ENCODE measurements at regions not wholly inside any gene's neighbourhood (a gene's known extent, or its start where the extent isn't known, plus 50 kb on each side); places are given as distances from the start of the nearest gene placed in this dataset.
A peak's percentile ranks its signal among the peaks of the same experiment; 100 is the strongest.
"Not testable (repeated sequence)": the region's sequence is repeated elsewhere in the genome, so short reads cannot be mapped to it uniquely, and the experiment has no call there.

GRCh38 chr6:15109338-15110090 is 136.4 kb upstream of the JARID2 start:
- H3K27ac Mint-ChIP-seq = no peak overlapping the region
- DNase-seq (no peak), ATAC-seq (no peak)
- peaks cover 0 to 12% of the 10 kb centered on the region in 2 donors for H3K9me3 Mint-ChIP-seq
- H3K4me3 Mint-ChIP-seq = no peak overlapping the region
- H3K4me1 Mint-ChIP-seq = no peaks in the 10 kb centered on the region
- H3K27me3 Mint-ChIP-seq = no peaks in the 10 kb centered on the region

DNA sequence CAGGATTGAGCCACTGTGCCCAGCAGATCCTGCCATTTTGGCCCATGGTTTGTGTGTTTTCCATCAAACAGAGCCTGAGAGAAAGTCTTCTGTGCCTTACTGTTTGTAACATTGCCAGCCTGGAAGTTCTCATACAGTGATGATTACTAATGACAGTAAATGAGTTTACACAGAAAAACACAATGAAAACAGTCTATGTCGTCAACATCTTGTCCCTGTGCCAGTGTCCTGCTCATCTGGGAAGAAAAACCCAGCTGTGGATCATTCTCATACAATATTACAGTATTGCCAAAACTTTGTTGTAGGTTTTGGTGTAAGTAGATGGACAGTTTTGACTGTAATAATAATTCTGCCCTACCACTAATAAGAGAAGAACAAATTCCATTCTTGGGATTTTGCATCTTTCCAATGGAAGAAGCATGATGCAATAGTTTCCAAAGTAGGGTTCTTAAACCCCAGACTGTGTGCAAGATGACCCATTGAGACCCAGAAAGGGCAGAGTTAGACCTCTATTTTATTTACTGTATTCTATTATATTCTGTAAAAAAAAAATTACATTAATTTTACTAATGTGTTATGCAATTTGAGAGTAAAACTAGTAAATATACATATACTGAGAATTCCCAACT is 135.0 kb upstream of the JARID2 start:
- Mint-ChIP-seq H3K4me1 (no peaks in the 10 kb centered on the region), H3K27ac (no peak overlapping the region), H3K4me3 (no peak overlapping the region), H3K27me3 (no peaks in the 10 kb centered on the region), H3K9me3 (peaks cover 0 to 7% of the 10 kb centered on the region in 2 donors)
- DNase-seq = no peak
- ATAC-seq = no peak

GRCh38 chr6:15111576-15111975 is 134.3 kb upstream of the JARID2 start:
- ATAC-seq, H3K27ac Mint-ChIP-seq, H3K27me3 Mint-ChIP-seq, H3K4me1 Mint-ChIP-seq, DNase-seq, H3K4me3 Mint-ChIP-seq, H3K9me3 Mint-ChIP-seq: not testable (repeated sequence)

- H3K27me3 Mint-ChIP-seq = no peaks in the 10 kb centered on the region
- H3K9me3 Mint-ChIP-seq = no peaks in the 10 kb centered on the region
- ATAC-seq = no peak
- no peaks in the 10 kb centered on the region for H3K4me1 Mint-ChIP-seq
- H3K4me3 Mint-ChIP-seq = no peak overlapping the region
- H3K27ac Mint-ChIP-seq = no peak overlapping the region
- no peak for DNase-seq
Observed at GRCh38 chr6:15113587-15113986, 132.3 kb upstream of the JARID2 start.

DNA sequence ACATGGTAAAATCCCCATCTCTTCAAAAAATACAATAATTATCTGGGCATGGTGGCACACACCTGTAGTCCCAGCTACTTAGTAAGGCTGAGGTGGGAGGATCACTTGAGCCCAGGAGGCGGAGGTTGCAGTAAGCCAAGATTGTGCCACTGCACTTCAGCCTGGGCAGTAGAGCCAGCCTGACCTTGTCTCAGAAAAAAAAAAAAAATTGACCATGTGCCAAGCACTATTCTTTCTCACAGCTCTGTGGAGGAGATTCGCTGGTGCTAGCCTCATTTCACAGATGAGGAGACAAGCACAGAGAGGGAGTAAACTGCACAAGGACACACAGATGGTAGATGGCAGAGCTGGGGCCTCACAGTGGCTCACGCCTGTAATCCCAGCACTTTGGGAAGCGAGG is 131.8 kb upstream of the JARID2 start:
- H3K27me3 Mint-ChIP-seq = no peaks in the 10 kb centered on the region
- ATAC-seq = no peak
- H3K27ac Mint-ChIP-seq = peak overlapping the region in 1 of 2 donors; percentile 72
- DNase-seq = no peak
- no peak overlapping the region for H3K4me3 Mint-ChIP-seq
- no peaks in the 10 kb centered on the region for H3K9me3 Mint-ChIP-seq
- H3K4me1 Mint-ChIP-seq = no peaks in the 10 kb centered on the region

- H3K9me3 Mint-ChIP-seq = no peaks in the 10 kb centered on the region
- no peaks in the 10 kb centered on the region for H3K27me3 Mint-ChIP-seq
- no peak for DNase-seq
- ATAC-seq = no peak
- H3K4me3 Mint-ChIP-seq = no peak overlapping the region
- peaks cover 10% of the 10 kb centered on the region for H3K4me1 Mint-ChIP-seq
- H3K27ac Mint-ChIP-seq = no peak overlapping the region
Observed at GRCh38 chr6:15116889-15117288, 129.0 kb upstream of the JARID2 start.

DNA sequence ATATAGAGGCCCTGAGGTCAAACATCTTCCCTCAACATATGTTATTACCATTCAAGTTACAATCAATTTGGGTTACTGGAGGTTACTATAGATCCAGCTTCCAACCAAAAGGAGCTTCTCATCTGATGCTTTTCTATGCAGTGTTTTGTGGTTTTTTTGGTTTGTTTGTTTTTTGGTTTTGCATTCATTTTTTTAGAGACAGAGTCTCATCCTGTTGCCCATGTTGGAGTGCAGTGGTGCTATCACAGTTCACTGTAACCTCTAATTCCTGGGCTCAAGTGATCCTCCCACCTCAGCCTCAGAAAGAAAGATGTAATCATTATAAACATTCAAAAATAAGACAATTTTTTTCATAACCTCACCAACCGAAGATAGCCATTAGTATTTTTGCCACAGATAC is 124.4 kb upstream of the JARID2 start:
- no peaks in the 10 kb centered on the region for H3K27me3 Mint-ChIP-seq
- no peaks in the 10 kb centered on the region for H3K9me3 Mint-ChIP-seq
- no peak for ATAC-seq
- no peak overlapping the region for H3K4me3 Mint-ChIP-seq
- H3K27ac Mint-ChIP-seq = no peak overlapping the region
- peaks cover 10% of the 10 kb centered on the region for H3K4me1 Mint-ChIP-seq
- no peak for DNase-seq

DNA sequence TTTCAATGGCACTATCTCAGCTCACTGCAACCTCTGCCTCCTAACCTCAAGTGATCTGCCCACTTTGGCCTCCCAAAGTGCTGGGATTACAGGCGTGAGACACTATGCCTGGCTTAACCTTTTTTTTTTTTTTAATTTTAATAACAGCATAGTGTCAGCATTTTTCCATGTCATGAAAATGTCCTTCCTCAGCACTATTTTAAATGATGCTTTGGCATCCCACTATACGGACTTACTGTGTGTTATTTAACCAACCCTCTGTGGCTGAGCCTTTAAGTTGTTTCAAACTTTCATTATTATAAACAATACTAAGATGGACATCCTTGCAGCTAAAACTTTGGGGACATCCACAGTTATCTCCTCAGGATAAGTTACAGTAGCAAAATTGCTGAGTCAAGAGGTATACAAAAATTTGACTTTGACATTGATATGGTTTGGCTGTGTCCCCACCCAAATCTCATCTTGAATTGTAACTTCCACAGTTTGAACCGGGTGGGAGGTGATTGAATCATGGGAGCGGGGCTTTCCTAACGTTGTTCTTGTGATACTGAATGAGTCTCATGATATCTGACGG is 123.8 kb upstream of the JARID2 start:
- ATAC-seq = no peak
- H3K27me3 Mint-ChIP-seq = no peaks in the 10 kb centered on the region
- H3K4me3 Mint-ChIP-seq = no peak overlapping the region

DNA sequence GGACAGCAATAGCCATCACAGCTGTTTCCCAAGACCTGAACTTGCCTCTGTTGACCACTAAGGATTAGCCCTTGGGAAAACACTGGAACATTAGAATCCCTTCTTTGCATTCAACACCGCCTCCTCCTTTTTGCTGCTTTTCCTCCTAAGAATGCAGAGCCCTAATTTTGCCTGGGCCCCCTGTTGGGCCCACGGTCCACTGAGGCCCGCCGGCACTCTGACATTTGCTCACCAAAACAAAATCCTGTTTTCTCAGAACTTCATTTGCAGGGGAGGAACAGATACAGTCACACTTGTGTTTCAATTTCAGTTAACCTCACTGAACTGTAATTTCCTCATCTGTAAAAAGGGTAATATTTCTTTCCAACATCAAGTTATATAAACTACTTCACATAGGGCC is 116.0 kb upstream of the JARID2 start:
- Mint-ChIP-seq H3K27me3 (no peaks in the 10 kb centered on the region), H3K4me3 (peak overlapping the region; percentile 59 to 67), H3K4me1 (peaks cover 55% of the 10 kb centered on the region), H3K27ac (peak overlapping the region; percentile 61 to 93), H3K9me3 (no peaks in the 10 kb centered on the region)
- peak in 1 of 2 donors; percentile 5 for DNase-seq
- ATAC-seq = peak; percentile 84

More for the DNA sequence above, 123.8 kb upstream of the JARID2 start:
- Mint-ChIP-seq H3K4me1 (peaks cover 10% of the 10 kb centered on the region), H3K27ac (no peak overlapping the region), H3K9me3 (no peaks in the 10 kb centered on the region)
- no peak for DNase-seq

- no peak for DNase-seq
- no peak for ATAC-seq
- H3K27me3 Mint-ChIP-seq = no peaks in the 10 kb centered on the region
- H3K4me3 Mint-ChIP-seq = no peak overlapping the region
- H3K9me3 Mint-ChIP-seq = no peaks in the 10 kb centered on the region
- H3K27ac Mint-ChIP-seq = no peak overlapping the region
- H3K4me1 Mint-ChIP-seq = peaks cover 55% of the 10 kb centered on the region
Observed at GRCh38 chr6:15131234-15131633, 114.6 kb upstream of the JARID2 start.

DNA sequence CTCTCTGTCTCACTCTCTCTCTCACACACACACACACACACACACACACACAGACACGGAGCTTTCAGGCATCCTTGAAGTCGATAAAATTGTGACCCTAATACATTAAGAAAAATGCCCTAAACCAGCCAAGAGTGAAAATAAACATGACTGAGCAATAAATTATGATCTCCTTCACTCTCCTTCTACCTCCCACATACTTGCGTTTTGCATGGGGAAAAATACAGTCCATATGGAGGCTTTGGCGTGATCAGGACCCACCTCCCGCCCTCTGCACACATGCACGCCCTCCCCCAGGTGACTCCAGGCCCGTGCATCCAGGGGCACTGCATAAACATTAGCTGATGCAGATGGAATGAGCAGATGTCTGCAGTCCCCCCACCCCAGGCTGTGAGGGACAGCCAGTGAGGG is 114.2 kb upstream of the JARID2 start:
- no peak overlapping the region for H3K4me3 Mint-ChIP-seq
- ATAC-seq = no peak
- DNase-seq = no peak
- no peaks in the 10 kb centered on the region for H3K27me3 Mint-ChIP-seq
- peak overlapping the region; percentile 38 to 48 for H3K27ac Mint-ChIP-seq
- H3K4me1 Mint-ChIP-seq = peaks cover 55% of the 10 kb centered on the region
- H3K9me3 Mint-ChIP-seq = no peaks in the 10 kb centered on the region

- no peak for ATAC-seq
- no peaks in the 10 kb centered on the region for H3K27me3 Mint-ChIP-seq
- peaks cover 58% of the 10 kb centered on the region for H3K4me1 Mint-ChIP-seq
- no peaks in the 10 kb centered on the region for H3K9me3 Mint-ChIP-seq
- no peak overlapping the region for H3K4me3 Mint-ChIP-seq
- H3K27ac Mint-ChIP-seq = no peak overlapping the region
- no peak for DNase-seq
Observed at GRCh38 chr6:15132167-15132566, 113.7 kb upstream of the JARID2 start.

DNA sequence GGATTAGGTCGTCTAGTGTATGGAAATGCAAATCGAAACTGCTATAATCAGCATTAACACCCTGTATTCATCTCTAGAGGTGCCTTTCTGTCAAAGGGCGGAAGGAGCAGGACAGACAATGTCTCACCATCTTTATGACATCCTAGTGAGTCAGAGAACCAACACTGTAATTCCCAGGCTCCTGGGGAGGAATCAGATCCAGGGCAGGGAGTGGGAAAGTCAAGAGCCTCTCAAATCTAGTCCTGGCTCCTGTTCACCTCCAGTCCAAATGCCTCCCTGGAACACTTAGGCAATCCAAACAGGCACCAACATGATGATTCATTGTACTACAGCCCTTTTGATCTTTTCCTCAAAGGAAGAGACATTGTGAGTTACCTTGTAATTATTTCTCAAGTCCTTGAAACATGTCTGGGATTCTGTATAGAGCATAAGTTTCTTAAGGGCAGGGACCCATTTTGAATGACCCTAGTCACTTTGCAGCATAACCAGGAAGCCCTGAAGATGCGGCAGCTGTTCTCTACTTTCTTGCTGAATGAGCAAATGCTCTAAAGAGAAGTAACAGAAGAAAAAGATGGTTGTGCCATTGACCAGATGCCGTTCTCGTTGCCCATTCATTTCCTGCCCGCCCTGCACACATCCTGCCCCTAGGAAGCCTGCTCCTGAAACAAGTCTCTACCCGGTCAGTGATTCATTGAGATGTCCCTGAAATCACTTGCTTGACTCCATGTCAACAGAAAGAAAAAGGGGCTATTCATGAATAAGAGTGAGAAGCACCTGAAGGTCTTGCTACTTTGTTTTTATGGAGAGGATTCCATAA is 112.8 kb upstream of the JARID2 start:
- Mint-ChIP-seq H3K4me3 (no peak overlapping the region), H3K27ac (no peak overlapping the region), H3K9me3 (no peaks in the 10 kb centered on the region), H3K4me1 (peaks cover 67% of the 10 kb centered on the region), H3K27me3 (no peaks in the 10 kb centered on the region)
- no peak for ATAC-seq
- DNase-seq = no peak

- peaks cover 27% of the 10 kb centered on the region for H3K4me1 Mint-ChIP-seq
- no peaks in the 10 kb centered on the region for H3K27me3 Mint-ChIP-seq
- H3K27ac Mint-ChIP-seq = no peak overlapping the region
- no peak overlapping the region for H3K4me3 Mint-ChIP-seq
- ATAC-seq (peak; percentile 64), DNase-seq (no peak)
- H3K9me3 Mint-ChIP-seq = no peaks in the 10 kb centered on the region
Observed at GRCh38 chr6:15137086-15137485, 108.8 kb upstream of the JARID2 start.

GRCh38 chr6:15143086-15143485 is 102.8 kb upstream of the JARID2 start:
- peaks cover 6% of the 10 kb centered on the region for H3K27me3 Mint-ChIP-seq
- no peak for DNase-seq
- H3K4me1 Mint-ChIP-seq = no peaks in the 10 kb centered on the region
- H3K27ac Mint-ChIP-seq = no peak overlapping the region
- no peak overlapping the region for H3K4me3 Mint-ChIP-seq
- no peaks in the 10 kb centered on the region for H3K9me3 Mint-ChIP-seq
- ATAC-seq = no peak

DNA sequence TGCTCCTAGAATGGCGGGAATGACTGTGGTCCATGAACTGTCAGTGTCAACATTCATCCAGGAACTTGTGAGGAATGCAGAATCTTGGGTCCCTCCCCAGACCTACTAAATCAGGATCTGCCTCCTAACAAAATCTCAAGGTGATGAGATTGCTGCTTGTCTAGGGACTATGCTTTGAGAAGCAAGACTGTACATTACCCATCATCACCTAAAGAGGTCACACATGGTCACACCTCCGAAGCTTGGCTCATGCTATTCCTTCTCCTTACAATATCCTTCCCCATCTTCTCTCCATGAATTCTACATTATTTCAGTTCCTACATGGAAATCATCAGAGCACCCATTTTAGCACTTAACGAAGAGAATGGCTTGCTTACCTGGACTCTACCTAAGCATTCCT is 102.3 kb upstream of the JARID2 start:
- ATAC-seq (no peak), DNase-seq (no peak)
- Mint-ChIP-seq H3K27ac (no peak overlapping the region), H3K9me3 (no peaks in the 10 kb centered on the region), H3K27me3 (peaks cover 8% of the 10 kb centered on the region), H3K4me3 (no peak overlapping the region), H3K4me1 (no peaks in the 10 kb centered on the region)

All from stimulated activated naive CD8-positive, alpha-beta T cell treated with anti-CD3 and anti-CD28 coated beads, Interleukin-15, amount 100 ng/mL, for 72 hours (primary cell).